Mesenchymal stem cell (in vitro differentiated cells and primary cell): ENCODE measurements at regions not wholly inside any gene's neighbourhood (a gene's known extent, or its start where the extent isn't known, plus 50 kb on each side); places are given as distances from the start of the nearest gene placed in this dataset.

Experiments
- DNase-seq: peaks from one replicate; pipeline ENCODE4 v3.0.0-alpha.2; 2013
- H2AFZ ChIP-seq: one replicate; pipeline ENCODE4 v1.6.1; 2013; ENCODE audit warnings: low read depth, mild to moderate bottlenecking, control low read depth, inconsistent platforms, low read length, moderate library complexity
- H2AK5ac ChIP-seq: 2 replicates; pipeline ENCODE4 v1.6.1; 2013; ENCODE audit warnings: low read length, moderate library complexity, mild to moderate bottlenecking, inconsistent platforms; ENCODE audit not compliant: severe bottlenecking
- H2BK120ac ChIP-seq: one replicate; pipeline ENCODE4 v1.6.1; 2013; ENCODE audit warnings: low read depth, mild to moderate bottlenecking, inconsistent platforms, low read length, moderate library complexity
- H2BK12ac ChIP-seq, 2 experiments: one replicate each; pipeline ENCODE4 v1.6.1; 2013; ENCODE audit warnings: inconsistent platforms in 2 of 2, low read length in 2 of 2, mild to moderate bottlenecking in 2 of 2, moderate library complexity in 2 of 2, control low read depth in 1 of 2
- H2BK15ac ChIP-seq: one replicate; pipeline ENCODE4 v1.6.1; 2013; ENCODE audit warnings: mild to moderate bottlenecking, low read depth, inconsistent platforms; ENCODE audit not compliant: poor library complexity, severe bottlenecking
- H2BK5ac ChIP-seq: 2 replicates; pipeline ENCODE4 v1.6.1; 2013; ENCODE audit warnings: low read depth, mild to moderate bottlenecking, low read length, control low read depth, inconsistent platforms; ENCODE audit not compliant: poor library complexity, severe bottlenecking
- H3K14ac ChIP-seq, 2 experiments: one replicate each; pipeline ENCODE4 v1.6.1; 2013; ENCODE audit warnings: inconsistent platforms in 2 of 2, low read length in 2 of 2, control low read depth in 1 of 2, mild to moderate bottlenecking in 1 of 2, moderate library complexity in 1 of 2
- H3K18ac ChIP-seq, 2 experiments: one replicate each; pipeline ENCODE4 v1.6.1; 2013; ENCODE audit warnings: inconsistent platforms in 2 of 2, low read length in 2 of 2, control low read depth in 1 of 2, low read depth in 1 of 2, mild to moderate bottlenecking in 1 of 2
- H3K23ac ChIP-seq, 2 experiments: one replicate each; pipeline ENCODE4 v1.6.1; 2013; ENCODE audit warnings: inconsistent platforms in 2 of 2, low read length in 2 of 2, mild to moderate bottlenecking in 2 of 2, moderate library complexity in 2 of 2, control low read depth in 1 of 2
- H3K27ac ChIP-seq: 2 replicates; pipeline ENCODE4 v1.5.1; 2013; ENCODE audit warnings: mild to moderate bottlenecking, moderate library complexity, low read length, control low read depth, inconsistent platforms; ENCODE audit not compliant: poor library complexity, severe bottlenecking
- H3K27me3 ChIP-seq, 2 experiments: 2 replicates each; pipeline versions ENCODE4 v1.6.1 to v1.7.0; 2013; ENCODE audit warnings: low read length in 2 of 2, mild to moderate bottlenecking in 2 of 2, moderate library complexity in 2 of 2, control low read depth in 1 of 2, inconsistent platforms in 1 of 2; ENCODE audit not compliant: control insufficient read depth in 1 of 2, insufficient read depth in 1 of 2
- H3K36me3 ChIP-seq, 2 experiments: 2 replicates each; pipeline versions ENCODE4 v1.6.1 to v1.7.0; 2013; ENCODE audit warnings: low read length in 2 of 2, control low read depth in 1 of 2, inconsistent platforms in 1 of 2, low read depth in 1 of 2, mild to moderate bottlenecking in 1 of 2; ENCODE audit not compliant: insufficient read depth in 2 of 2, control insufficient read depth in 1 of 2
- H3K4ac ChIP-seq, 2 experiments: one replicate each; pipeline ENCODE4 v1.6.1; 2013; ENCODE audit warnings: inconsistent platforms in 2 of 2, low read length in 2 of 2, mild to moderate bottlenecking in 2 of 2, moderate library complexity in 2 of 2, control low read depth in 1 of 2, low read depth in 1 of 2
- H3K4me1 ChIP-seq: 2 replicates; pipeline ENCODE4 v1.6.1; 2013; ENCODE audit warnings: low read depth, low read length, control low read depth; ENCODE audit not compliant: control insufficient read depth, insufficient read depth
- H3K4me2 ChIP-seq: 2 replicates; pipeline ENCODE4 v1.6.1; 2013; ENCODE audit warnings: low read length, mild to moderate bottlenecking, inconsistent platforms; ENCODE audit not compliant: poor library complexity, severe bottlenecking
- H3K4me3 ChIP-seq, 2 experiments: 2 replicates each; pipeline versions ENCODE4 v1.5.1 to v1.7.0; 2013; ENCODE audit warnings: low read length in 2 of 2, mild to moderate bottlenecking in 2 of 2, control low read depth in 1 of 2, low read depth in 1 of 2; ENCODE audit not compliant: insufficient read depth in 1 of 2
- H3K79me1 ChIP-seq: replicated peaks from 2 replicates; pipeline ENCODE4 v1.6.1; 2013; ENCODE audit warnings: mild to moderate bottlenecking, control low read depth, low read length, inconsistent platforms; ENCODE audit not compliant: poor library complexity, severe bottlenecking
- H3K9ac ChIP-seq: 2 replicates; pipeline ENCODE4 v1.7.0; 2013; ENCODE audit warnings: mild to moderate bottlenecking, low read length, moderate library complexity
- H3K9me3 ChIP-seq: 2 replicates; pipeline ENCODE4 v1.7.0; 2013; ENCODE audit warnings: mild to moderate bottlenecking, low read length; ENCODE audit not compliant: control insufficient read depth
- H4K8ac ChIP-seq: one replicate; pipeline ENCODE4 v1.6.1; 2013; ENCODE audit warnings: inconsistent platforms, mild to moderate bottlenecking, low read length, moderate library complexity
- H4K91ac ChIP-seq: one replicate; pipeline ENCODE4 v1.6.1; 2013; ENCODE audit warnings: mild to moderate bottlenecking, low read length, inconsistent platforms
- WGBS: methylation state at CpG from one replicate; pipeline ENCODE4 v1.1.7; 2013; ENCODE audit warnings: mixed read lengths; 5-methylcytosine and 5-hydroxymethylcytosine counted together

- Histone ChIP-seq H4K8ac (no peak overlapping the region), H3K23ac (no peak overlapping the region)
Observed at GRCh38 chr13:47484548-47484947, 516.5 kb downstream of the SUCLA2 start.

GRCh38 chr13:47481536-47481935 is 519.5 kb downstream of the SUCLA2 start:
- Histone ChIP-seq H3K27ac (no peak overlapping the region), H4K91ac (no peak overlapping the region), H3K27me3 (no peaks in the 10 kb centered on the region), H3K18ac (no peak overlapping the region), H2BK5ac (no peak overlapping the region), H3K9ac (no peak overlapping the region), H3K36me3 (no peaks in the 10 kb centered on the region), H3K9me3 (no peaks in the 10 kb centered on the region), H3K4me2 (no peak overlapping the region), H2BK120ac (no peak overlapping the region), H3K23ac (no peak overlapping the region), H2BK15ac (no peak overlapping the region), H3K14ac (no peak overlapping the region), H4K8ac (no peak overlapping the region), H3K79me1 (no peaks in the 10 kb centered on the region), H2BK12ac (no peak overlapping the region), H2AK5ac (no peak overlapping the region), H3K4me1 (peaks cover 2% of the 10 kb centered on the region), H3K4ac (no peak overlapping the region), H3K4me3 (no peak overlapping the region), H2AFZ (no peak overlapping the region)
- no peak for DNase-seq

More at GRCh38 chr13:47484548-47484947, 516.5 kb downstream of the SUCLA2 start:
- no peaks in the 10 kb centered on the region for H3K27me3 ChIP-seq
- no peak overlapping the region for H2AK5ac ChIP-seq
- H3K79me1 ChIP-seq: no peaks in the 10 kb centered on the region
- H3K9me3 ChIP-seq: no peaks in the 10 kb centered on the region
- H2BK120ac ChIP-seq: no peak overlapping the region
- H2AFZ ChIP-seq: no peak overlapping the region
- H3K27ac ChIP-seq: no peak overlapping the region
- peak; percentile 91 for DNase-seq
- no peak overlapping the region for H3K18ac ChIP-seq
- no peaks in the 10 kb centered on the region for H3K36me3 ChIP-seq
- H3K9ac ChIP-seq: no peak overlapping the region
- no peak overlapping the region for H2BK15ac ChIP-seq
- no peak overlapping the region for H2BK5ac ChIP-seq
- H3K4ac ChIP-seq: no peak overlapping the region
- no peak overlapping the region for H3K4me2 ChIP-seq
- 15% methylated on average over 2 of the region's 3 CpGs for WGBS
- no peak overlapping the region for H4K91ac ChIP-seq
- H2BK12ac ChIP-seq: no peak overlapping the region
- no peak overlapping the region for H3K14ac ChIP-seq
- H3K4me3 ChIP-seq: no peak overlapping the region
- peaks cover 2% of the 10 kb centered on the region for H3K4me1 ChIP-seq

GRCh38 chr13:47480951-47481350 is 520.1 kb downstream of the SUCLA2 start:
- H2AK5ac ChIP-seq: no peak overlapping the region
- no peak overlapping the region for H2AFZ ChIP-seq
- no peak overlapping the region for H3K14ac ChIP-seq
- H3K9me3 ChIP-seq: no peaks in the 10 kb centered on the region
- no peaks in the 10 kb centered on the region for H3K79me1 ChIP-seq
- H3K4me1 ChIP-seq: peaks cover 2% of the 10 kb centered on the region
- no peak overlapping the region for H2BK15ac ChIP-seq
- no peak overlapping the region for H2BK120ac ChIP-seq
- no peaks in the 10 kb centered on the region for H3K27me3 ChIP-seq
- H3K4ac ChIP-seq: no peak overlapping the region
- H3K18ac ChIP-seq: peak overlapping the region in 1 of 2 experiments; percentile 49
- no peak overlapping the region for H3K23ac ChIP-seq
- peak overlapping the region in 1 of 2 experiments; percentile 89 for H2BK12ac ChIP-seq
- H2BK5ac ChIP-seq: no peak overlapping the region
- H3K27ac ChIP-seq: no peak overlapping the region
- H4K8ac ChIP-seq: no peak overlapping the region
- H3K9ac ChIP-seq: no peak overlapping the region
- H3K36me3 ChIP-seq: no peaks in the 10 kb centered on the region
- no peak overlapping the region for H4K91ac ChIP-seq
- H3K4me2 ChIP-seq: no peak overlapping the region
- no peak for DNase-seq
- 91% methylated on average over 2 of the region's 3 CpGs for WGBS
- H3K4me3 ChIP-seq: no peak overlapping the region

- no peak overlapping the region for H2AK5ac ChIP-seq
- no peak overlapping the region for H3K27ac ChIP-seq
- no peak overlapping the region for H2BK12ac ChIP-seq
- H2BK15ac ChIP-seq: no peak overlapping the region
- no peak overlapping the region for H2BK120ac ChIP-seq
- no peak overlapping the region for H3K4ac ChIP-seq
- WGBS: 6% methylated on average over 3 of the region's 4 CpGs
- H4K91ac ChIP-seq: no peak overlapping the region
- H3K4me2 ChIP-seq: no peak overlapping the region
- no peaks in the 10 kb centered on the region for H3K27me3 ChIP-seq
- H3K36me3 ChIP-seq: no peaks in the 10 kb centered on the region
- H3K4me3 ChIP-seq: no peak overlapping the region
- no peak overlapping the region for H3K18ac ChIP-seq
- no peak overlapping the region for H3K14ac ChIP-seq
- no peaks in the 10 kb centered on the region for H3K9me3 ChIP-seq
- peak overlapping the region; percentile 41 for H3K9ac ChIP-seq
- no peak overlapping the region for H2AFZ ChIP-seq
- no peaks in the 10 kb centered on the region for H3K79me1 ChIP-seq
- no peak overlapping the region for H3K23ac ChIP-seq
- H4K8ac ChIP-seq: no peak overlapping the region
- no peak overlapping the region for H2BK5ac ChIP-seq
- peaks cover 2% of the 10 kb centered on the region for H3K4me1 ChIP-seq
- peak; percentile 89 for DNase-seq
Observed at GRCh38 chr13:47480121-47480520, 521.0 kb downstream of the SUCLA2 start.
